Trophoblast cell (in vitro differentiated cells and primary cell): ENCODE measurements at regions not wholly inside any gene's neighbourhood (a gene's known extent, or its start where the extent isn't known, plus 50 kb on each side); places are given as distances from the start of the nearest gene placed in this dataset.

ENCODE experiments used
- DNase-seq, 2 donors: peaks; one replicate each; pipeline ENCODE4 v3.0.0-alpha.2; 2016
- H2AFZ ChIP-seq: 2 replicates; pipeline ENCODE4 v1.6.1; 2013; ENCODE audit warnings: low read length, moderate library complexity, mild to moderate bottlenecking; ENCODE audit not compliant: insufficient read depth, poor library complexity
- H2AK5ac ChIP-seq: 2 replicates; pipeline ENCODE4 v1.6.1; 2013; ENCODE audit warnings: mild to moderate bottlenecking, low read length
- H2BK120ac ChIP-seq: 2 replicates; pipeline ENCODE4 v1.6.1; 2013; ENCODE audit warnings: low read length, mild to moderate bottlenecking, moderate library complexity; ENCODE audit not compliant: insufficient read depth, poor library complexity
- H2BK12ac ChIP-seq: 2 replicates; pipeline ENCODE4 v1.6.1; 2013; ENCODE audit warnings: mild to moderate bottlenecking, low read length, moderate library complexity
- H2BK5ac ChIP-seq: 2 replicates; pipeline ENCODE4 v1.6.1; 2013; ENCODE audit warnings: low read length, low read depth, moderate library complexity, mild to moderate bottlenecking; ENCODE audit not compliant: poor library complexity
- H3K14ac ChIP-seq: 2 replicates; pipeline ENCODE4 v1.6.1; 2013; ENCODE audit warnings: mild to moderate bottlenecking, low read length
- H3K18ac ChIP-seq: 2 replicates; pipeline ENCODE4 v1.6.1; 2013; ENCODE audit warnings: mild to moderate bottlenecking, low read length
- H3K23ac ChIP-seq: 2 replicates; pipeline ENCODE4 v1.6.1; 2013; ENCODE audit warnings: low read length
- H3K27ac ChIP-seq: 2 replicates; pipeline ENCODE4 v1.5.1; 2013; ENCODE audit warnings: low read depth, mild to moderate bottlenecking, inconsistent platforms, low read length, moderate library complexity
- H3K27me3 ChIP-seq: 2 replicates; pipeline ENCODE4 v1.6.1; 2013; ENCODE audit warnings: inconsistent platforms, mild to moderate bottlenecking, low read length, moderate library complexity; ENCODE audit not compliant: insufficient read depth
- H3K36me3 ChIP-seq, 2 experiments: 1 replicate in 1 of 2; 2 replicates in 1 of 2; pipeline ENCODE4 v1.6.1; 2013; ENCODE audit warnings: low read length in 2 of 2, mild to moderate bottlenecking in 2 of 2, moderate library complexity in 1 of 2; ENCODE audit not compliant: insufficient read depth in 2 of 2, control insufficient read depth in 1 of 2
- H3K4ac ChIP-seq: 2 replicates; pipeline ENCODE4 v1.6.1; 2013; ENCODE audit warnings: low read depth, mild to moderate bottlenecking, low read length, moderate library complexity
- H3K4me1 ChIP-seq, 2 experiments: 1 replicate in 1 of 2; 2 replicates in 1 of 2; pipeline ENCODE4 v1.6.1; 2013; ENCODE audit warnings: low read length in 2 of 2, mild to moderate bottlenecking in 2 of 2, moderate library complexity in 1 of 2; ENCODE audit not compliant: insufficient read depth in 2 of 2, control insufficient read depth in 1 of 2
- H3K4me2 ChIP-seq: 2 replicates; pipeline ENCODE4 v1.6.1; 2013; ENCODE audit warnings: inconsistent platforms, mild to moderate bottlenecking, low read length, moderate library complexity
- H3K4me3 ChIP-seq: 2 replicates; pipeline ENCODE4 v1.5.1; 2013; ENCODE audit warnings: mild to moderate bottlenecking, low read depth, low read length, inconsistent platforms
- H3K79me1 ChIP-seq: one replicate; pipeline ENCODE4 v1.6.1; 2013; ENCODE audit warnings: low read length
- H3K79me2 ChIP-seq: 2 replicates; pipeline ENCODE4 v1.6.1; 2013; ENCODE audit warnings: low read length, mild to moderate bottlenecking; ENCODE audit not compliant: control insufficient read depth, insufficient read depth, poor library complexity
- H3K9ac ChIP-seq: 2 replicates; pipeline ENCODE4 v1.6.1; 2013; ENCODE audit warnings: mild to moderate bottlenecking, low read length
- H3K9me3 ChIP-seq: 2 replicates; pipeline ENCODE4 v1.6.1; 2013; ENCODE audit warnings: low read depth, mild to moderate bottlenecking, control low read depth, inconsistent platforms, low read length; ENCODE audit not compliant: insufficient read depth
- H4K12ac ChIP-seq: 2 replicates; pipeline ENCODE4 v1.6.1; 2013; ENCODE audit warnings: low read depth, mild to moderate bottlenecking, low read length, moderate library complexity
- H4K8ac ChIP-seq: 2 replicates; pipeline ENCODE4 v1.6.1; 2013; ENCODE audit warnings: low read depth, mild to moderate bottlenecking, low read length, moderate library complexity
- H4K91ac ChIP-seq: one replicate; pipeline ENCODE4 v1.6.1; 2013; ENCODE audit warnings: low read depth, mild to moderate bottlenecking, low read length, moderate library complexity
- WGBS: extraction: QIAGEN DNeasy Blood & Tissue Kit; methylation state at CpG from one replicate; pipeline ENCODE4 v1.1.7; 2013; ENCODE audit warnings: missing lambda C conversion rate; ENCODE audit not compliant: insufficient read length, insufficient coverage; ENCODE audit errors: extremely low coverage; 5-methylcytosine and 5-hydroxymethylcytosine counted together

GRCh38 chr7:49425277-49425818, 348.1 kb upstream of the VWC2 start:
- no peaks in the 10 kb centered on the region for H3K79me2 ChIP-seq
- DNase-seq: no peak
- H4K8ac ChIP-seq: no peak overlapping the region
- no peak overlapping the region for H3K4ac ChIP-seq
- no peaks in the 10 kb centered on the region for H3K27me3 ChIP-seq
- H4K12ac ChIP-seq: no peak overlapping the region
- no peak overlapping the region for H2AK5ac ChIP-seq
- no peak overlapping the region for H3K23ac ChIP-seq
- H4K91ac ChIP-seq: no peak overlapping the region
- no peak overlapping the region for H2BK5ac ChIP-seq
- no peak overlapping the region for H2BK12ac ChIP-seq
- no peaks in the 10 kb centered on the region for H3K36me3 ChIP-seq
- no peak overlapping the region for H3K27ac ChIP-seq
- no peak overlapping the region for H3K4me3 ChIP-seq
- no peaks in the 10 kb centered on the region for H3K79me1 ChIP-seq
- no peak overlapping the region for H3K14ac ChIP-seq
- H2BK120ac ChIP-seq: no peak overlapping the region
- H3K4me1 ChIP-seq: no peaks in the 10 kb centered on the region
- no peak overlapping the region for H2AFZ ChIP-seq
- H3K9ac ChIP-seq: no peak overlapping the region
- H3K18ac ChIP-seq: no peak overlapping the region
- no peak overlapping the region for H3K4me2 ChIP-seq
- WGBS: no CpG with 5 or more reads among the region's 5 CpGs
- H3K9me3 ChIP-seq: no peaks in the 10 kb centered on the region

- peak overlapping the region; percentile 27 for H3K9ac ChIP-seq
- no peak overlapping the region for H2BK120ac ChIP-seq
- no peak overlapping the region for H3K4ac ChIP-seq
- H3K79me1 ChIP-seq: no peaks in the 10 kb centered on the region
- no peak overlapping the region for H3K4me3 ChIP-seq
- H4K8ac ChIP-seq: no peak overlapping the region
- no peaks in the 10 kb centered on the region for H3K9me3 ChIP-seq
- no peak for DNase-seq
- no peak overlapping the region for H3K4me2 ChIP-seq
- no peak overlapping the region for H3K18ac ChIP-seq
- no peak overlapping the region for H4K12ac ChIP-seq
- H2BK12ac ChIP-seq: no peak overlapping the region
- no peaks in the 10 kb centered on the region for H3K4me1 ChIP-seq
- H4K91ac ChIP-seq: no peak overlapping the region
- no peak overlapping the region for H2BK5ac ChIP-seq
- no peak overlapping the region for H2AK5ac ChIP-seq
- no peaks in the 10 kb centered on the region for H3K79me2 ChIP-seq
- H2AFZ ChIP-seq: no peak overlapping the region
- WGBS: no CpG with 5 or more reads among the region's 4 CpGs
- no peak overlapping the region for H3K23ac ChIP-seq
- H3K36me3 ChIP-seq: no peaks in the 10 kb centered on the region
- H3K14ac ChIP-seq: no peak overlapping the region
- no peaks in the 10 kb centered on the region for H3K27me3 ChIP-seq
- H3K27ac ChIP-seq: no peak overlapping the region
Measured at GRCh38 chr7:49432254-49432653, 341.2 kb upstream of the VWC2 start.

- Histone ChIP-seq H2AFZ (no peak overlapping the region), H3K36me3 (no peaks in the 10 kb centered on the region), H3K23ac (no peak overlapping the region), H2BK120ac (no peak overlapping the region), H3K4me1 (no peaks in the 10 kb centered on the region), H3K79me1 (no peaks in the 10 kb centered on the region), H2BK5ac (no peak overlapping the region), H4K12ac (no peak overlapping the region), H3K9me3 (no peaks in the 10 kb centered on the region), H3K18ac (no peak overlapping the region), H3K4me3 (no peak overlapping the region), H3K4ac (no peak overlapping the region), H3K9ac (no peak overlapping the region), H4K91ac (no peak overlapping the region), H3K14ac (no peak overlapping the region), H3K4me2 (no peak overlapping the region), H3K27ac (no peak overlapping the region), H4K8ac (no peak overlapping the region), H2AK5ac (no peak overlapping the region), H3K79me2 (no peaks in the 10 kb centered on the region), H3K27me3 (no peaks in the 10 kb centered on the region), H2BK12ac (no peak overlapping the region)
- no peak for DNase-seq
Measured at GRCh38 chr7:49433794-49434193, 339.6 kb upstream of the VWC2 start.

GRCh38 chr7:49434846-49435245, 338.6 kb upstream of the VWC2 start:
- Histone ChIP-seq H3K18ac (no peak overlapping the region), H3K14ac (no peak overlapping the region), H3K9ac (no peak overlapping the region), H3K4me2 (no peak overlapping the region), H2AK5ac (no peak overlapping the region), H3K79me1 (no peaks in the 10 kb centered on the region), H4K12ac (no peak overlapping the region), H2BK12ac (no peak overlapping the region), H2BK120ac (no peak overlapping the region), H4K91ac (no peak overlapping the region), H4K8ac (no peak overlapping the region), H3K27me3 (no peaks in the 10 kb centered on the region), H3K9me3 (no peaks in the 10 kb centered on the region), H3K27ac (no peak overlapping the region), H3K79me2 (no peaks in the 10 kb centered on the region), H3K23ac (no peak overlapping the region), H2BK5ac (no peak overlapping the region), H2AFZ (no peak overlapping the region), H3K4me1 (no peaks in the 10 kb centered on the region), H3K4ac (no peak overlapping the region), H3K36me3 (no peaks in the 10 kb centered on the region), H3K4me3 (no peak overlapping the region)
- no peak for DNase-seq
- no CpG with 5 or more reads among the region's 1 CpG for WGBS
